H9 (cell line): ENCODE measurements at regions not wholly inside any gene's neighbourhood (a gene's known extent, or its start where the extent isn't known, plus 50 kb on each side); places are given as distances from the start of the nearest gene placed in this dataset.

Source experiments
- DNase-seq: peaks from one replicate; pipeline ENCODE4 v3.0.0-alpha.2; 2017
- H2AFZ ChIP-seq: one replicate; pipeline ENCODE4 v1.6.1; 2013; ENCODE audit warnings: mild to moderate bottlenecking, low read length, control low read depth, moderate library complexity
- H2AK5ac ChIP-seq: 2 replicates; pipeline ENCODE4 v1.6.1; 2013; ENCODE audit warnings: low read length, control low read depth, mixed read lengths; ENCODE audit not compliant: insufficient read length
- H2BK120ac ChIP-seq: one replicate; pipeline ENCODE4 v1.6.1; 2013; ENCODE audit warnings: low read depth, mild to moderate bottlenecking, low read length, control low read depth, inconsistent platforms; ENCODE audit not compliant: poor library complexity, severe bottlenecking
- H2BK12ac ChIP-seq: 2 replicates; pipeline ENCODE4 v1.6.1; 2013; ENCODE audit warnings: low read length, control low read depth, mixed read lengths, low read depth; ENCODE audit not compliant: insufficient read length
- H2BK15ac ChIP-seq: 2 replicates; pipeline ENCODE4 v1.6.1; 2013; ENCODE audit warnings: low read depth, low read length, control low read depth
- H2BK20ac ChIP-seq: one replicate; pipeline ENCODE4 v1.6.1; 2013; ENCODE audit warnings: low read depth, mild to moderate bottlenecking, low read length, control low read depth, inconsistent platforms; ENCODE audit not compliant: poor library complexity, severe bottlenecking
- H2BK5ac ChIP-seq: 2 replicates; pipeline ENCODE4 v1.6.1; 2013; ENCODE audit warnings: low read length, control low read depth, mixed read lengths; ENCODE audit not compliant: insufficient read length
- H3K14ac ChIP-seq: 2 replicates; pipeline ENCODE4 v1.6.1; 2013; ENCODE audit warnings: low read length, control low read depth; ENCODE audit not compliant: insufficient read depth
- H3K18ac ChIP-seq: 2 replicates; pipeline ENCODE4 v1.6.1; 2013; ENCODE audit warnings: low read depth, mild to moderate bottlenecking, mixed read lengths, low read length, control low read depth; ENCODE audit not compliant: insufficient read length
- H3K23ac ChIP-seq: 2 replicates; pipeline ENCODE4 v1.6.1; 2013; ENCODE audit warnings: low read length, control low read depth, mixed read lengths, low read depth; ENCODE audit not compliant: insufficient read length
- H3K23me2 ChIP-seq: 2 replicates; pipeline ENCODE4 v1.6.1; 2013; ENCODE audit warnings: low read depth, mild to moderate bottlenecking, mixed read lengths, low read length, control low read depth; ENCODE audit not compliant: insufficient read length, poor library complexity, severe bottlenecking
- H3K27ac ChIP-seq: 2 replicates; pipeline ENCODE4 v1.5.1; 2013; ENCODE audit warnings: low read length, control low read depth, mixed read lengths, low read depth; ENCODE audit not compliant: insufficient read length
- H3K27me3 ChIP-seq: 2 replicates; pipeline ENCODE4 v1.6.1; 2013; ENCODE audit warnings: low read length, control low read depth, inconsistent platforms; ENCODE audit not compliant: insufficient read depth
- H3K4ac ChIP-seq: 2 replicates; pipeline ENCODE4 v1.6.1; 2013; ENCODE audit warnings: low read depth, mild to moderate bottlenecking, control low read depth, inconsistent platforms, low read length, moderate library complexity
- H3K4me1 ChIP-seq: 2 replicates; pipeline ENCODE4 v1.6.1; 2013; ENCODE audit warnings: low read length, control low read depth, inconsistent platforms; ENCODE audit not compliant: insufficient read depth
- H3K4me2 ChIP-seq: 2 replicates; pipeline ENCODE4 v1.6.1; 2013; ENCODE audit warnings: low read length, control low read depth, mixed read lengths; ENCODE audit not compliant: insufficient read length, insufficient read depth
- H3K56ac ChIP-seq: 2 replicates; pipeline ENCODE4 v1.6.1; 2013; ENCODE audit warnings: low read depth, mild to moderate bottlenecking, mixed read lengths, low read length, control low read depth; ENCODE audit not compliant: insufficient read length
- H3K79me1 ChIP-seq: 2 replicates; pipeline ENCODE4 v1.6.1; 2013; ENCODE audit warnings: low read depth, mild to moderate bottlenecking, moderate library complexity, low read length, control low read depth, inconsistent platforms; ENCODE audit not compliant: insufficient read depth, poor library complexity, severe bottlenecking
- H3K79me2 ChIP-seq: 2 replicates; pipeline ENCODE4 v1.6.1; 2013; ENCODE audit warnings: low read length, control low read depth, inconsistent platforms; ENCODE audit not compliant: insufficient read depth
- H3K9ac ChIP-seq: 2 replicates; pipeline ENCODE4 v1.6.1; 2013; ENCODE audit warnings: low read length, control low read depth, mixed read lengths; ENCODE audit not compliant: insufficient read length; ENCODE audit errors: extremely low read depth
- H3K9me3 ChIP-seq: one replicate; pipeline ENCODE4 v1.6.1; 2013; ENCODE audit warnings: low read depth, low read length, inconsistent platforms; ENCODE audit not compliant: control insufficient read depth
- H3T11ph ChIP-seq: one replicate; pipeline ENCODE4 v1.6.1; 2013; ENCODE audit warnings: mild to moderate bottlenecking, low read length, control low read depth, inconsistent platforms
- H4K20me1 ChIP-seq: one replicate; pipeline ENCODE4 v1.6.1; 2013; ENCODE audit not compliant: control insufficient read depth, insufficient read length, insufficient read depth
- H4K5ac ChIP-seq: 2 replicates; pipeline ENCODE4 v1.6.1; 2013; ENCODE audit warnings: low read depth, mild to moderate bottlenecking, mixed read lengths, low read length, control low read depth; ENCODE audit not compliant: insufficient read length
- H4K8ac ChIP-seq: replicated peaks from 2 replicates; pipeline ENCODE4 v1.6.1; 2013; ENCODE audit warnings: low read length, control low read depth, mixed read lengths, low read depth; ENCODE audit not compliant: insufficient read length
- H4K91ac ChIP-seq: 2 replicates; pipeline ENCODE4 v1.6.1; 2013; ENCODE audit warnings: low read depth, mild to moderate bottlenecking, moderate library complexity, mixed read lengths, low read length, control low read depth; ENCODE audit not compliant: insufficient read length
- H3K27ac Mint-ChIP-seq, 3 experiments: 2 replicates in 2 of 3; 3 replicates in 1 of 3; pipeline ENCODE4 v1.8.0; 2020 to 2021; ENCODE audit warnings: mixed read lengths in 3 of 3, mild to moderate bottlenecking in 1 of 3, moderate library complexity in 1 of 3
- H3K27me3 Mint-ChIP-seq: 2 replicates; pipeline ENCODE4 v1.8.0; 2021; ENCODE audit warnings: low read depth, mild to moderate bottlenecking, moderate library complexity, mixed read lengths
- H3K36me3 Mint-ChIP-seq, 3 experiments: 2 replicates in 2 of 3; 3 replicates in 1 of 3; pipeline ENCODE4 v1.8.0; 2020 to 2021; ENCODE audit warnings: low read depth in 3 of 3, mixed read lengths in 3 of 3; ENCODE audit not compliant: insufficient read depth in 1 of 3
- H3K4me1 Mint-ChIP-seq, 2 experiments: 2 replicates each; pipeline ENCODE4 v1.8.0; 2020; ENCODE audit warnings: mixed read lengths in 2 of 2
- H3K4me3 Mint-ChIP-seq, 2 experiments: 2 replicates in 1 of 2; 3 replicates in 1 of 2; pipeline ENCODE4 v1.8.0; 2020 to 2021; ENCODE audit warnings: mild to moderate bottlenecking in 2 of 2, mixed read lengths in 2 of 2, moderate library complexity in 1 of 2
- H3K9me3 Mint-ChIP-seq, 2 experiments: 2 replicates in 1 of 2; 3 replicates in 1 of 2; pipeline ENCODE4 v1.8.0; 2020; ENCODE audit warnings: mild to moderate bottlenecking in 2 of 2, mixed read lengths in 2 of 2, moderate library complexity in 1 of 2
- CTCF ChIP-seq: fragments of 200-600 bp; sonication (generic); conservative IDR thresholded peaks from 3 replicates; pipeline ENCODE4 v1.8.0; 2021; ENCODE audit warnings: antibody characterized with exemption, mild to moderate bottlenecking
- WGBS: extraction: QIAGEN DNeasy Blood & Tissue Kit; methylation state at CpG from one replicate; pipeline ENCODE4 v1.1.7; 2013; ENCODE audit warnings: missing lambda C conversion rate, low lambda C conversion rate, mixed read lengths; ENCODE audit not compliant: insufficient read length; ENCODE audit errors: extremely low coverage; 5-methylcytosine and 5-hydroxymethylcytosine counted together

GRCh38 chr10:78559661-78560340 lies 509.0 kb upstream of the ZMIZ1 start:
- H2BK12ac ChIP-seq, result no peak overlapping the region

More at GRCh38 chr10:78559661-78560340, 509.0 kb upstream of the ZMIZ1 start:
- H2BK15ac ChIP-seq, result no peak overlapping the region
- H3K23me2 ChIP-seq, result no peaks in the 10 kb centered on the region
- H2BK5ac ChIP-seq, result no peak overlapping the region
- H4K20me1 ChIP-seq, result no peaks in the 10 kb centered on the region
- Mint-ChIP-seq H3K27me3 (peaks cover 34% of the 10 kb centered on the region), H3K9me3 (no peaks in the 10 kb centered on the region; a peak in 1 of 5 replicates), H3K4me1 (peaks cover 15 to 26% of the 10 kb centered on the region in 2 experiments), H3K27ac (peak overlapping the region in 1 of 3 experiments; percentile 76; a peak in 1 of 7 replicates), H3K4me3 (no peak overlapping the region), H3K36me3 (no peaks in the 10 kb centered on the region)
- no peak overlapping the region for H2BK120ac ChIP-seq
- H3K56ac ChIP-seq, result no peak overlapping the region
- no peak overlapping the region for H3K23ac ChIP-seq
- no peak overlapping the region for H4K91ac ChIP-seq
- H3K4ac ChIP-seq, result no peak overlapping the region
- no peaks in the 10 kb centered on the region for H3K79me1 ChIP-seq
- H3K9ac ChIP-seq, result no peak overlapping the region
- TF ChIP-seq CTCF, result no peak
- H2AK5ac ChIP-seq, result no peak overlapping the region
- H3K4me2 ChIP-seq, result no peak overlapping the region
- WGBS, result no CpG with 5 or more reads among the region's 10 CpGs
- H3K79me2 ChIP-seq, result no peaks in the 10 kb centered on the region
- H2BK20ac ChIP-seq, result no peak overlapping the region
- no peak overlapping the region for H3K14ac ChIP-seq
- H4K5ac ChIP-seq, result no peak overlapping the region
- H3K18ac ChIP-seq, result no peak overlapping the region
- no peak overlapping the region for H3T11ph ChIP-seq
- DNase-seq, result peak; percentile 42
- no peak overlapping the region for H2AFZ ChIP-seq
- no peaks in the 10 kb centered on the region for H3K9me3 ChIP-seq
- no peak overlapping the region for H4K8ac ChIP-seq
- no peaks in the 10 kb centered on the region for H3K27me3 ChIP-seq
- H3K4me1 ChIP-seq, result peaks cover 5% of the 10 kb centered on the region
- no peak overlapping the region for H3K27ac ChIP-seq
